ENCODE measurements at regions not wholly inside any gene's neighbourhood (a gene's known extent, or its start where the extent isn't known, plus 50 kb on each side); places are given as distances from the start of the nearest gene placed in this dataset.

DNA sequence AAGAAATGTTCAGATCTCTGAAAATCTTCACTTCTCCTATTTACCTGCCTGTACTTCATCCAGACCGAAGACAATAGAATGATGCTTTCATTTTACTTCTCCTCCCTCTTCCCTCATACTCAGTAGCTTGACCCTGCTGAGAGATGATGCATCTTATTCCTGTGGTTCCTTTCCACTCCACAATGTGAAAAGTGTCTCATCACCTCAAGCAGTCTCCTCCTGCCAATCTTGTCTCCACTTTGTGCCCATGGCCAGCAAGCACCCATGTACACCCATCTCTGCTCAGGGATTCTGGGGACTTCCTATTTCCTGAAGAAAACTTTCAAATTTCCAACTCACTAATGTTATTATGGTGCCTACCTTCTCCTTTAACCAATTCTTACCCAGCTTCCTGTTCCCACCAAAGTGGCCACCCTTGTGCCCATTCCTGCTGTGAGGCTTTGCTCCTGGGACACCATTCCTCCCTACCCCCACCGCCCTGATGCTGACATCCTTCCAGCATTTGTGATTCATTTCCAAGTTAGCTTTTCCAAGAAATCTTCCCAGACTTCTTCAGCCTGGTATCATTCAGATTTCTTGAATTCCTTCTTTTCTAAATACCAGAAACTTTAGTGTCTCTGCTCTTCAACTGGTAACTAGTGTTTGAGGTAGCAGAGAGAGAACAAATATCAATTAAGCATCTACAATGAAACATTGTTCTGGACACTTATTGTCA is 212.5 kb downstream of the POSTN start:
- H3K4me2 ChIP-seq: no peak overlapping the region
- H3K79me2 ChIP-seq: no peaks in the 10 kb centered on the region
- no peak overlapping the region for H3K27ac ChIP-seq
- TF ChIP-seq EZH2phosphoT487 (IDR thresholded peaks at IDR 0.05; ENCODE audit: low read depth, severe bottlenecking, unreplicated experiment) (no peak), EZH2 (IDR thresholded peaks at IDR 0.05; ENCODE audit: borderline replicate concordance) (no peak)
- TF ChIP-seq, protein P1, sequence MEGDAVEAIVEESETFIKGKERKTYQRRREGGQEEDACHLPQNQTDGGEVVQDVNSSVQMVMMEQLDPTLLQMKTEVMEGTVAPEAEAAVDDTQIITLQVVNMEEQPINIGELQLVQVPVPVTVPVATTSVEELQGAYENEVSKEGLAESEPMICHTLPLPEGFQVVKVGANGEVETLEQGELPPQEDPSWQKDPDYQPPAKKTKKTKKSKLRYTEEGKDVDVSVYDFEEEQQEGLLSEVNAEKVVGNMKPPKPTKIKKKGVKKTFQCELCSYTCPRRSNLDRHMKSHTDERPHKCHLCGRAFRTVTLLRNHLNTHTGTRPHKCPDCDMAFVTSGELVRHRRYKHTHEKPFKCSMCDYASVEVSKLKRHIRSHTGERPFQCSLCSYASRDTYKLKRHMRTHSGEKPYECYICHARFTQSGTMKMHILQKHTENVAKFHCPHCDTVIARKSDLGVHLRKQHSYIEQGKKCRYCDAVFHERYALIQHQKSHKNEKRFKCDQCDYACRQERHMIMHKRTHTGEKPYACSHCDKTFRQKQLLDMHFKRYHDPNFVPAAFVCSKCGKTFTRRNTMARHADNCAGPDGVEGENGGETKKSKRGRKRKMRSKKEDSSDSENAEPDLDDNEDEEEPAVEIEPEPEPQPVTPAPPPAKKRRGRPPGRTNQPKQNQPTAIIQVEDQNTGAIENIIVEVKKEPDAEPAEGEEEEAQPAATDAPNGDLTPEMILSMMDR (IDR thresholded peaks at IDR 0.05; ENCODE audit: poor library complexity): no peak
- no peak overlapping the region for H3K4me3 ChIP-seq
- no peaks in the 10 kb centered on the region for H3K36me3 ChIP-seq (replicated peaks; ENCODE audit: insufficient read depth, low read depth)
- WGBS (ENCODE audit: low lambda C conversion rate, missing lambda C conversion rate): 71% methylated on average over 2 of the region's 2 CpGs
- no peak for DNase-seq (ENCODE audit: low spot score)
- H3K4me1 ChIP-seq (ENCODE audit: insufficient read depth): no peaks in the 10 kb centered on the region
- H3K9me3 ChIP-seq (ENCODE audit: low read depth): no peaks in the 10 kb centered on the region
- no peaks in the 10 kb centered on the region for H3K27me3 ChIP-seq
- no peak overlapping the region for H2AFZ ChIP-seq
- no peaks in the 10 kb centered on the region for H3K9me2 ChIP-seq (replicated peaks; ENCODE audit: insufficient read depth)
- no peaks in the 10 kb centered on the region for H4K20me1 ChIP-seq (ENCODE audit: insufficient read depth, poor library complexity, severe bottlenecking)

DNA sequence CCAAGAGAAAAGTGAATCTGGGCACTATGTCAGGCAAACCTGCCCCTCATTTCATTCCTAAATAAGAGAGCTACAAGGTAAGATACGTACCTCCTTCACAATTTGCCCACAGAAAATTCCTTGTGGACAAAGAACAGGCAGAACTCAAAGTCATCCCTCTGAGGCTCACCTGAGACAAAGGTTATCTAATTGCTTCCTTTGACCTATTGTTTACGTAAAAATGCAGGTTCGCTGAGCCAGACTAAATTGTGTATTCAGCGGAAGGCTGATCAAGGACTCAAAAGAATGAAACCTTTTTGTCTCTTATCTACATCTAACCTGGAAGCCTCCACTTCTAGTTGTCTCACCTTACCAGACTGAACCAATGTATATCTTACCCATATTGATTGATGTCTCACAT is 213.3 kb downstream of the POSTN start:
- H4K20me1 ChIP-seq (ENCODE audit: insufficient read depth, poor library complexity, severe bottlenecking): no peaks in the 10 kb centered on the region
- H3K9me2 ChIP-seq (replicated peaks; ENCODE audit: insufficient read depth): no peaks in the 10 kb centered on the region
- no peak overlapping the region for H3K4me3 ChIP-seq
- H3K79me2 ChIP-seq: no peaks in the 10 kb centered on the region
- 48% methylated on average over 4 of the region's 4 CpGs for WGBS (ENCODE audit: low lambda C conversion rate, missing lambda C conversion rate)
- no peak overlapping the region for H2AFZ ChIP-seq
- H3K27me3 ChIP-seq: no peaks in the 10 kb centered on the region
- TF ChIP-seq, protein P1 (IDR thresholded peaks at IDR 0.05; ENCODE audit: poor library complexity): no peak
- no peak for TF ChIP-seq EZH2phosphoT487 (IDR thresholded peaks at IDR 0.05; ENCODE audit: low read depth, severe bottlenecking, unreplicated experiment)
- TF ChIP-seq EZH2 (IDR thresholded peaks at IDR 0.05; ENCODE audit: borderline replicate concordance): no peak
- no peaks in the 10 kb centered on the region for H3K4me1 ChIP-seq (ENCODE audit: insufficient read depth)
- no peak overlapping the region for H3K4me2 ChIP-seq
- DNase-seq (ENCODE audit: low spot score): no peak
- H3K9me3 ChIP-seq (ENCODE audit: low read depth): no peaks in the 10 kb centered on the region
- H3K27ac ChIP-seq: no peak overlapping the region
- H3K36me3 ChIP-seq (replicated peaks; ENCODE audit: insufficient read depth, low read depth): no peaks in the 10 kb centered on the region

DNA sequence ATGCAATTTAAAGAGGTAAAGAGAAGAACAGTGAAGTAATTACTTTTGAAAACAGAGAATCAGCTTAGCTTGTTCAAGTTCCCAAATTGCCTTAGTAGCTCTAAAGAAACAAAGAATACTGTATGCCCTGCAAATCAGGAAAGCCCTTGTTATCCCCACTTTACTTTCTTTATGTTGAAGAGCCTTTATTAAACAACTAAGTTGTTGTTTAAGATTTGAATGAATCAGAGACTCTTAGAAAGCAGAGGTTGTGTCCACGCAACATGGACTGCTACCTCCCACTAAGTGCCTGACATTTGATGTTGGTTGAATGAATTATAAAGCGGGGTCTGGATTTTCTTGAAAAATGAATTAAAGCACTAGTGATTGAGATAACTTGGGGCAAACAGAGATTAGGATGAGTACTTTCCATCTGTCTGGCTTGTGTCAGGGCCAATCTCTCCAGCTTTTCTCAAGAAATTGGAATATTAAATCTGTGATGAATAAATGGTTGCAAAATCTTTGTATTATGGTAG is 214.7 kb downstream of the POSTN start:
- no peak for DNase-seq (ENCODE audit: low spot score)
- H3K9me3 ChIP-seq (ENCODE audit: low read depth): no peaks in the 10 kb centered on the region
- H3K27ac ChIP-seq: no peak overlapping the region
- H3K79me2 ChIP-seq: no peaks in the 10 kb centered on the region
- H3K36me3 ChIP-seq (replicated peaks; ENCODE audit: insufficient read depth, low read depth): no peaks in the 10 kb centered on the region
- 82% methylated on average over 2 of the region's 2 CpGs for WGBS (ENCODE audit: low lambda C conversion rate, missing lambda C conversion rate)
- no peaks in the 10 kb centered on the region for H3K4me1 ChIP-seq (ENCODE audit: insufficient read depth)
- no peaks in the 10 kb centered on the region for H3K27me3 ChIP-seq
- H3K4me2 ChIP-seq: no peak overlapping the region
- H3K9me2 ChIP-seq (replicated peaks; ENCODE audit: insufficient read depth): no peaks in the 10 kb centered on the region
- TF ChIP-seq EZH2phosphoT487 (IDR thresholded peaks at IDR 0.05; ENCODE audit: low read depth, severe bottlenecking, unreplicated experiment): no peak
- no peak for TF ChIP-seq EZH2 (IDR thresholded peaks at IDR 0.05; ENCODE audit: borderline replicate concordance)
- TF ChIP-seq, protein P1 (IDR thresholded peaks at IDR 0.05; ENCODE audit: poor library complexity): no peak
- no peak overlapping the region for H2AFZ ChIP-seq
- no peak overlapping the region for H3K4me3 ChIP-seq
- H4K20me1 ChIP-seq (ENCODE audit: insufficient read depth, poor library complexity, severe bottlenecking): no peaks in the 10 kb centered on the region

Data from hepatocyte (in vitro differentiated cells).